ENCODE measurements at regions not wholly inside any gene's neighbourhood (a gene's known extent, or its start where the extent isn't known, plus 50 kb on each side); places are given as distances from the start of the nearest gene placed in this dataset.

DNA sequence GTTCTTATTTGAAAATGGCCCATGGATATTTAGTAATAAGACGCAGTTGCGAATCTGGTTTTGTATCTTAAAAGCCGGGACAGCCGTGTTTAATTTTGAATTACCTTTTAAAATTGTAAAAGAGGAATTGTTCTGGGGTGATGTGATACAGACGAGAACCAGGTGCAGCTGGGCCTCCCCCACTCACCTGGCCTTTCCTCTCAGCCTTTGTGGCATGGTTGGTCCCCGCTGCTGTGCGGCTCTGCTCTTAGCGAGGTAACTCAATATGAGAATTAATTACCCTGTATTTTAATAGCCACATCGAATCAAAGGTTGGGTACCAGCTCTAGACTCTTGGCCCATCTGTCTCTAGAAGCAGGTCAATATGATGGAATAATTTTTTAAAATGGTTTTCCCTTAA lies 56.5 kb upstream of the DACT2 start:
- TF ChIP-seq CREM (CRISPR knock-in tag; IDR thresholded peaks at IDR 0.05) (no peak), MYBL2 (CRISPR knock-in tag; IDR thresholded peaks at IDR 0.05) (no peak)
- TF ChIP-seq, protein P1, sequence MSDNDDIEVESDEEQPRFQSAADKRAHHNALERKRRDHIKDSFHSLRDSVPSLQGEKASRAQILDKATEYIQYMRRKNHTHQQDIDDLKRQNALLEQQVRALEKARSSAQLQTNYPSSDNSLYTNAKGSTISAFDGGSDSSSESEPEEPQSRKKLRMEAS (CRISPR knock-in tag; IDR thresholded peaks at IDR 0.05), result no peak
- TF ChIP-seq, protein P2, sequence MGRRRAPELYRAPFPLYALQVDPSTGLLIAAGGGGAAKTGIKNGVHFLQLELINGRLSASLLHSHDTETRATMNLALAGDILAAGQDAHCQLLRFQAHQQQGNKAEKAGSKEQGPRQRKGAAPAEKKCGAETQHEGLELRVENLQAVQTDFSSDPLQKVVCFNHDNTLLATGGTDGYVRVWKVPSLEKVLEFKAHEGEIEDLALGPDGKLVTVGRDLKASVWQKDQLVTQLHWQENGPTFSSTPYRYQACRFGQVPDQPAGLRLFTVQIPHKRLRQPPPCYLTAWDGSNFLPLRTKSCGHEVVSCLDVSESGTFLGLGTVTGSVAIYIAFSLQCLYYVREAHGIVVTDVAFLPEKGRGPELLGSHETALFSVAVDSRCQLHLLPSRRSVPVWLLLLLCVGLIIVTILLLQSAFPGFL (CRISPR knock-in tag; IDR thresholded peaks at IDR 0.05; ENCODE audit: borderline replicate concordance), result no peak
